T47D (cell line): ENCODE measurements at regions not wholly inside any gene's neighbourhood (a gene's known extent, or its start where the extent isn't known, plus 50 kb on each side); places are given as distances from the start of the nearest gene placed in this dataset.
A peak's percentile ranks its signal among the peaks of the same experiment; 100 is the strongest.

Experiments used
- DNase-seq, 2 experiments: peaks; one replicate each; pipeline versions ENCODE4 v3.0.0 to v3.0.0-alpha.2; 2011 to 2012; ENCODE audit warnings: low read depth in 1 of 2, low spot score in 1 of 2
- JUND ChIP-seq: IDR thresholded peaks from 2 replicates; pipeline ENCODE4 v1.6.1; 2012; ENCODE audit warnings: low read depth
- in situ Hi-C: cut with HindIII; loops from 2 replicates; pipeline ENCODE4 v1.10.0; 2016; ENCODE audit warnings: low sequenced_read_pairs, low pct_unique_long_range_greater_than_20kb

DNA sequence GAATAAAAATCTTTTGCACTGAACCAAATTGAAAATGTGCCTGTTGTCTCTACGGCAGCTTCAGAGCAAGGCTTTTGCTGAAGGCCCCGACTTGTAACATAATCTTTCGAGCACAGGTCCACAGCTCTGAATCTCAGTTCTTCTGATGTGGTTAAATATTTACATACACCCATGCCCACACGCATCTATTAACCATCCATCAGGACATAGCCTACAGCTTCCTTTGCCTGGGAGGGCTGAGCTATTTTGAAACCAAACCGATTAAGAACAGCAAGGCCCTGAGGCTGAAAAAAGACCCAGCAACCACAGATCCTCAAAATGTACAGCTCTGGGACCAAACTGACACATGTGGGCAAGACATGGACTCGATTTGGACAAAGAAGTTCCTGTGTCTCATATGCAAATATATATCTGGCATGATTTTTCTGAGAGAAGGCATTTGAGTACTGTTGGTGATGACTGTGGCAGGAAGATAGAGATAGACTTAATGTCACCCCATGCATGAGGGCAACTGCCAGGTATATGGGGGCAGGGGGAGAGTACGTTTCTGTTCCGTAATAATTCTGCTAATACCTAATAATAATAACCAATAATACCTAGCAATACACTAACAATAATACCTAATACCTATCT is 322.7 kb upstream of the PLET1 start:
- in situ Hi-C loops = no loop called here
- DNase-seq = no peak
- TF ChIP-seq JUND = no peak

DNA sequence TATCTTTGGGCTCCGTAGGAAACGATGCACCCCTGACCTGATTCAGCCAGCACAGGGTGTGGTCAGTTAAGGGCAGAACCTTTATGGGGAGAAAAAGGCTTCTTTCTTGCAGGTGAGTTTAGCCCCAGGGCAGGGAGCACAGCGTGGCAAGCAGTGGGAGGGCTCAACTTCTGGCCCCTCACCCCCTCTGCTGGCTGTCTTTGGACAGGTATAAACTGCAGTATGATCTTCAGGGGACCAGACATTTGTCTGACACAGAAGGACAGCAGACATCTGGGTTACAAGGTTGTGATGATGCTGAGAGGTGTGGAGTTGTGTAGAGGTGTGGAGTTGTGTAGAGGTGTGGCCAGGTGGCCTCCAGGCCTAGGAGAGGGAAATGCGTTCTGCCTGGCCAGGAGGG is 324.0 kb upstream of the PLET1 start:
- TF ChIP-seq JUND = no peak
- peak in 1 of 2 experiments; percentile 35 for DNase-seq
- in situ Hi-C loops = no loop called here

- in situ Hi-C loops = no loop called here
- DNase-seq = no peak
- TF ChIP-seq JUND = no peak
Observed at GRCh38 chr11:112587664-112588063, 327.0 kb upstream of the PLET1 start.

DNA sequence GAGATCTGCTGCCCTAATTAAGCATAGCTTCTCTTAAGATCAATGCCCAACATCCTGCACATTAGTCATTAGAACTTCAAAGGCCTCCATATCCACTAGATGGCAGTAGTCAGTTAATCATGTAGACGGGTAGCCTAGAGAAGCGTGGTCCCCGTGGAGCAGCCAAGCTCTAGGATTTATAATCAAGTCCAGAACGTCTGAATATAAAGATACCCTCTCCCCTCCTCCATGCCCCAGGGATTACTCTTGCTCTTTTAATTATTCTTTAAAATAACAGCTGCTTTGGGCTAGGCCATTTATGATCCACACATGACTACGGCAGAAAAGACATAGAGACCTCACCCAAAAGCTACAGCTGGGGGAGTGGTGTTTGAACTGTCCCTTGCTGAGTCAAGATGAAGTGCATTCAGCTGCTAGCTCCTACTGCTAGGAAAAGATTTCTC is 327.6 kb upstream of the PLET1 start:
- peak; percentile 65 to 84 for DNase-seq
- TF ChIP-seq JUND = no peak
- in situ Hi-C loops = no loop called here

- in situ Hi-C loops = no loop called here
Observed at GRCh38 chr11:112589155-112589554, 328.5 kb upstream of the PLET1 start.

GRCh38 chr11:112590764-112591163 is 330.1 kb upstream of the PLET1 start:
- in situ Hi-C loops = no loop called here
- no peak for DNase-seq
- TF ChIP-seq JUND = no peak

More at GRCh38 chr11:112589155-112589554, 328.5 kb upstream of the PLET1 start:
- no peak for DNase-seq
- TF ChIP-seq JUND = no peak

- TF ChIP-seq JUND = no peak
- DNase-seq = no peak
- in situ Hi-C loops = no loop called here
Observed at GRCh38 chr11:112593440-112593839, 332.8 kb upstream of the PLET1 start.

DNA sequence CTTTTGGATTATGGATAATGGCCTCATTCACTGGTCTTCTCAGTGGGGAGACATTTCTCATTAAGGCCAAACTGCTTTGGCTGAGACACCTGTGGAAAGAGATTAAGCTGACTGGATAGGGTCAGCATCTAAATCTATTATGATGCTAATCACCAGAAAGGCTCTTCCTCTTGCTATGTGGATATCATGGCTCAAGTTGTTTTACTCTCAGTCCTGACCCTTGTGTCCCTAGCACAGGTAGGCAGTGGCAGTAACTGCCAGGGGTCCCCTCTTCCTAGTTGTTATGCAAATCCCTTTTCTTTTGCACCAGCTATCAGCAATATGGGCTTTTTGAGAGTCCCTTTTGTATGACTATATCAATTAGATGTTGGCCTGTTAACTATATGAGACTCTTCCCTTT is 335.7 kb upstream of the PLET1 start:
- in situ Hi-C loops = no loop called here
- no peak for DNase-seq
- no peak for TF ChIP-seq JUND

GRCh38 chr11:112597286-112597790 is 336.7 kb upstream of the PLET1 start:
- no peak for DNase-seq
- in situ Hi-C loops = no loop called here
- TF ChIP-seq JUND = no peak

GRCh38 chr11:112599265-112599664 is 338.6 kb upstream of the PLET1 start:
- DNase-seq = no peak
- TF ChIP-seq JUND = no peak
- in situ Hi-C loops = no loop called here

GRCh38 chr11:112599856-112600533 is 339.3 kb upstream of the PLET1 start:
- no peak for TF ChIP-seq JUND
- in situ Hi-C loops = no loop called here
- DNase-seq = no peak

DNA sequence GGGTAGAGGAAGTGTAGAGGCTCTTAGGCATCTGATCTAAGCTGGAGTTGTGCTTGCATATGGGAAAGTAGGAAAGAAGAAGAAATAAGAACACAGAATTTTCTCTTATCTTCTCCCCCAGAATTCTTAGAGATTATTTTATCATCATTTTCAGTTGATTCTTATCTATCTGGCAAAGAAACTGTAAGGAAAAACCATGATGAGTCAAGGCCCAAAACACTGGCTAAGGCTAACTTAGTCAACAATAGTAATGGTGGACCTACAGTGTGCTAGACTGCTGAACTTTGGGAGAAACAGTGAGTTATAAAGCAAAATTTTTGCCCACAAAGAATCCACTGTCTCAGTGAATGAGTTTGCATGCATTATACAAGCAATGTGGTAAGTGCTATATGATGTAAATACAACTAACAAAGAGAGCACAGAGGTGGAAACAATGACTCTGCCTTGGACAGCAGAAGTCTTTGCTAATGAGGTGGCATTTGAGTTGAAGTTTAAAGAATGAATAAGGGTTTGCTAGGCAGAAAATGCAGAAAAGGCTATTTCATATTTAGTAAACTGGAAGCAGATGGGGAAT is 344.5 kb upstream of the PLET1 start:
- no peak for TF ChIP-seq JUND
- DNase-seq = no peak
- in situ Hi-C loops = no loop called here

- in situ Hi-C loops = no loop called here
- no peak for TF ChIP-seq JUND
- no peak for DNase-seq
Observed at GRCh38 chr11:112606656-112607055, 346.0 kb upstream of the PLET1 start.

- no peak for TF ChIP-seq JUND
- in situ Hi-C loops = no loop called here
- DNase-seq = no peak
Observed at GRCh38 chr11:112608509-112608908, 347.8 kb upstream of the PLET1 start.
